SK-N-SH treated with all-trans-retinoic acid at 6 μM for 48 hours (cell line): ENCODE measurements at regions not wholly inside any gene's neighbourhood (a gene's known extent, or its start where the extent isn't known, plus 50 kb on each side); places are given as distances from the start of the nearest gene placed in this dataset.
"Not testable (repeated sequence)": the region's sequence is repeated elsewhere in the genome, so short reads cannot be mapped to it uniquely, and the experiment has no call there.

ENCODE experiments used
- ATAC-seq: fragments of 200-7000 bp; cut with Tn5 transposase; 3 replicates; pipeline ENCODE4 v1.9.1; 2020; ENCODE audit warnings: mild to moderate bottlenecking, moderate library complexity
- CREB5 ChIP-seq: fragments of 250-450 bp; sonication (Bioruptor Pico); IDR thresholded peaks from 2 replicates; pipeline ENCODE4 v1.5.1; 2020; ENCODE audit warnings: low read depth, mild to moderate bottlenecking, moderate library complexity
- CSDC2 ChIP-seq: fragments of 250-450 bp; sonication (Bioruptor Pico); IDR thresholded peaks from 2 replicates; pipeline ENCODE4 v1.5.0; 2020; ENCODE audit warnings: mild to moderate bottlenecking, moderate library complexity
- ESRRG ChIP-seq: fragments of 250-450 bp; sonication (Bioruptor Pico); IDR thresholded peaks from 2 replicates; pipeline ENCODE4 v1.6.1; 2021; ENCODE audit warnings: mild to moderate bottlenecking
- ISL1 ChIP-seq: fragments of 250-450 bp; sonication (Bioruptor Pico); IDR thresholded peaks from 2 replicates; pipeline ENCODE4 v2.1.2; 2022; ENCODE audit warnings: mild to moderate bottlenecking, moderate library complexity
- OSR1 ChIP-seq: fragments of 250-450 bp; sonication (Bioruptor Pico); IDR thresholded peaks from 2 replicates; pipeline ENCODE4 v1.8.0; 2022; ENCODE audit warnings: moderate library complexity, mild to moderate bottlenecking, inconsistent platforms
- RARB ChIP-seq: fragments of 250-450 bp; sonication (Bioruptor Pico); IDR thresholded peaks from 2 replicates; pipeline ENCODE4 v1.8.0; 2021; ENCODE audit warnings: mild to moderate bottlenecking, moderate library complexity
- TCF4 ChIP-seq: fragments of 250-450 bp; sonication (Bioruptor Pico); IDR thresholded peaks from 2 replicates; pipeline ENCODE4 v1.8.0; 2021; ENCODE audit warnings: mild to moderate bottlenecking, moderate library complexity, borderline replicate concordance
- TOX ChIP-seq: fragments of 250-450 bp; sonication (Bioruptor Pico); IDR thresholded peaks from 2 replicates; pipeline ENCODE4 v1.8.0; 2021; ENCODE audit warnings: mild to moderate bottlenecking, moderate library complexity, borderline replicate concordance
- TSHZ2 ChIP-seq: fragments of 250-450 bp; sonication (Bioruptor Pico); IDR thresholded peaks from 2 replicates; pipeline ENCODE4 v1.5.0; 2020; ENCODE audit warnings: mild to moderate bottlenecking, moderate library complexity
- ZC3H10 ChIP-seq: fragments of 250-450 bp; sonication (Bioruptor Pico); IDR thresholded peaks from 2 replicates; pipeline ENCODE4 v1.5.1; 2021; ENCODE audit warnings: mild to moderate bottlenecking, moderate library complexity
- ZFP30 ChIP-seq: fragments of 450-650 bp; formaldehyde crosslinking; IDR thresholded peaks from 2 replicates; pipeline ENCODE4 v1.5.0; 2022; ENCODE audit warnings: mild to moderate bottlenecking, moderate library complexity
- ZNF8 ChIP-seq: fragments of 450-650 bp; formaldehyde crosslinking; IDR thresholded peaks from 2 replicates; pipeline ENCODE4 v1.5.0; 2020; ENCODE audit warnings: mild to moderate bottlenecking, moderate library complexity

- TF ChIP-seq ZC3H10 (CRISPR knock-in tag) (no peak), CSDC2 (CRISPR knock-in tag) (no peak), CREB5 (no peak)
Measured at GRCh38 chr1:148333875-148334338, 149.2 kb downstream of the PPIAL4G start (continued).

DNA sequence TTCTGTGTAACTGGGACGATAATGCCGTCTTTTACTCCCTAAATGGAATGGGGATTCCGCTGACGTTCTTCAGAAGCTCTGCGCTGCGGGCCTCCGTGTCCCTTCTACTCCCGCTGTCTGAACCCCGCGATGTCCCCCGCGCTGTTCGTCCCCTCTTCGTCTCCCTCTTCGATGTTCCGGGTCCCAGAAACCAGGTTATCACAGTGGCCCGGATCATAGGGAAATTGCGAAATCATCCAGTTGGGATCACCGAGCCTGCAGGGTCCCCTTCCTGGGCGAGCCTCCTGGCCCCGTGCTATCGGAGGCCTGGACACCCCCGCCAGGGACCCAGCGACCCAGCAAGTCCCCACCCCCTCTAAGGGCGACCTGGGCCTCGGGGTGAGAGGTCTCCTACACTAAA is 154.2 kb downstream of the PPIAL4G start:
- TF ChIP-seq ESRRG (CRISPR knock-in tag) (no peak), TOX (CRISPR knock-in tag) (no peak), TSHZ2 (no peak), ISL1 (CRISPR knock-in tag) (no peak), CREB5 (no peak), CSDC2 (CRISPR knock-in tag) (no peak), ZC3H10 (CRISPR knock-in tag) (no peak), TCF4 (CRISPR knock-in tag) (no peak)
- TF ChIP-seq, all 23 proteins: peak for 0
- no peak for ATAC-seq

GRCh38 chr1:148325031-148325430 is 158.1 kb downstream of the PPIAL4G start:
- ATAC-seq: not testable (repeated sequence)

DNA sequence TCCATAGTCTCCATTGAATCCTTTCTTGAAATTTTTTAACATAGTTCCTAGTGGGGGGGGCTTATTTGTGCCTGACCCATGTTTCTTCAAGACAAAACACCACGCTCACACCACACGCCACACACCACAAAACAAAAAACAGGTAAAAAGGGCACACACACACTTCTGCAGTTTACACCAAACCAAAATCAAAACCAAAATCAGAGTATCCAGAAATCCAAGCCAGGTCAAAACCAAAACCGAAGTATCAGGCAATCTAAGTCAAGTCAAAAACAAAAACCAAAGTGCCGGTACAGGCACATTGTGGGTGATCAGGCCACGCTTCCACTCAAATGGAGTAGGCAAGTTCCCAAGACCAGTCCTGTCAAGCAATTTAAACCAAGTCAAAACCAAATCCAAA is 158.6 kb downstream of the PPIAL4G start:
- ATAC-seq: not testable (repeated sequence)

GRCh38 chr1:148320079-148320478 is 163.0 kb downstream of the PPIAL4G start:
- ATAC-seq: not testable (repeated sequence)

DNA sequence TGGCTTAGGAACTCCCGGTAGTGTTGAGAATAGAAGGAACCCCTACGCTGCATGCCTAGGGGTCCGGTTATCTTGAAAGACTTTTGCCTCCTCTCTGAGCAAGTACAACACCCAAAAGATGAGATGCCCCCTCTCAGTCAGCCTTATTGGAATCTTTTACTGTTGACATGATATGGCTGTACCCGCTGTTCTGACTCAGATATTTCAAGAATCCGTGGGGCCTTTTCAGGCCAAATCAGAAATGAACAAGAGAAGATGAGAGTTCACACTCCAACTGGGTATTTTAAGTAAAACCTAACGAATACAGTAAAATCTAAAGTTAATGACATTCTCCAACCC is 164.2 kb downstream of the PPIAL4G start:
- no peak for ATAC-seq
- no peak for TF ChIP-seq TSHZ2
- TF ChIP-seq TOX (CRISPR knock-in tag): no peak
- TF ChIP-seq TCF4 (CRISPR knock-in tag): no peak
- TF ChIP-seq ZFP30 (CRISPR knock-in tag): no peak
- no peak for TF ChIP-seq ZC3H10 (CRISPR knock-in tag)
- TF ChIP-seq CREB5: no peak
- no peak for TF ChIP-seq ZNF8
- TF ChIP-seq OSR1 (CRISPR knock-in tag): no peak
- TF ChIP-seq RARB (CRISPR knock-in tag): no peak
